BJ (cell line): ENCODE measurements at regions not wholly inside any gene's neighbourhood (a gene's known extent, or its start where the extent isn't known, plus 50 kb on each side); places are given as distances from the start of the nearest gene placed in this dataset.

Experiments used
- CTCF ChIA-PET: fragments of 350-600 bp; formaldehyde crosslinking; extraction: SDS; loops from one replicate; lab custom pipeline; 2021; ENCODE audit warnings: antibody characterized with exemption, inconsistent platforms; lab: Yijun Ruan, JAX
- POLR2A ChIA-PET: fragments of 300-600 bp; sonication (Branson Sonifier 250); formaldehyde crosslinking; extraction: SDS; loops from one replicate; lab custom pipeline; 2021; ENCODE audit warnings: antibody characterized with exemption; lab: Charles Lee
- DNase-seq: peaks from one replicate; pipeline ENCODE4 v3.0.0-alpha.2; 2011; ENCODE audit warnings: low read depth
- H3K27me3 ChIP-seq: 2 replicates; pipeline ENCODE4 v1.6.0; 2011; ENCODE audit warnings: low read length; ENCODE audit not compliant: control insufficient read depth, insufficient read depth
- H3K36me3 ChIP-seq: 2 replicates; pipeline ENCODE4 v1.5.1; 2011; ENCODE audit warnings: low read length; ENCODE audit not compliant: control insufficient read depth, insufficient read depth
- H3K4me3 ChIP-seq: 2 replicates; pipeline ENCODE4 v1.5.1; 2011; ENCODE audit warnings: low read depth, mild to moderate bottlenecking, control low read depth, low read length
- CTCF ChIP-seq: IDR thresholded peaks from 2 replicates; pipeline ENCODE4 v1.5.1; 2011; ENCODE audit warnings: low read depth, mild to moderate bottlenecking, control low read depth, inconsistent platforms, low read length, moderate library complexity; ENCODE audit not compliant: insufficient read depth

DNA sequence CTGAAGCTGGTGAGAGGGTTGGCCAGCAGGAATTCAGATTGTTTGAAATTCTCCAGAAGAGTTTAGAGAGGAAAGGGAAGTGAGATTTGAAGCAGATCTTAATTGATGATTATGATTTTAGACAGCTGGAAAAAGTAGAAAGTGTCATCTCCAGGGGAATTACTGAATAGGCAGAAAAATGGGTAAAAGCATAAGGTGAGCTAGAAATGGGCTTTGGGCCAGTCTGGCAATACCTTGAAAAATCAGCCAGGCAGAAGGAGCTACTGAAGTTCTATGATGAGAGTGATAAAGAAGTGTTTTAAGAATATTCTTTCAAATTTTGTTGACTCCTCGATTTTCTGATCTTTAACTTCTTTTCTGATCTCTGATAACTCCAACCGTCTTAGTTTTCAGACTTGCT, 172.9 kb upstream of the CCDC150 start:
- ChIA-PET CTCF (interaction anchor here (0.7 kb wide), 1 partner anchor 12 kb away, joined by 3 read pairs; no protein-coding TSS in a partner anchor), POLR2A (no interaction called here)
- DNase-seq: no peak
- no peak overlapping the region for H3K4me3 ChIP-seq
- H3K27me3 ChIP-seq: no peaks in the 10 kb centered on the region
- no peak for TF ChIP-seq CTCF
- H3K36me3 ChIP-seq: no peaks in the 10 kb centered on the region

DNA sequence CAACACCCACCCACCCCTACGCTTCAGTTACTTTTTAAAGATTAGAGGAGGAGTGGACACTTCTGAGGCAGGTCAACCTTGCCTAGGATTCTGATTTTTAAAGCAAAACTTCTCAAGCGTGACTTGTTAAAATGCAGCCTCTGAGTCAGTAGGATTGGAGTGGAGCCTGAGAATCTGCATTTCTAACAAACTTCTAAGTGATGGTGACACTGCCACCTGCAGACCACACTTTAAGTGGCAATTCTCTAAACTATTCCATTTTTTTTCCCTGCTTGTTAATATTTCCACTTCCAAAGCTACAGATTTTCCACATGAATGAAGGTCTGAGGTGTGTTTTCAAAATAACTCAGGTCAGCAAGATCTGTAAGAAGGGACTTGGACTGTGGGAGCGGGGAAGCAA, 171.1 kb upstream of the CCDC150 start:
- Histone ChIP-seq H3K4me3 (no peak overlapping the region), H3K27me3 (no peaks in the 10 kb centered on the region), H3K36me3 (no peaks in the 10 kb centered on the region)
- POLR2A ChIA-PET: no interaction called here
- CTCF ChIA-PET: no interaction called here
- no peak for DNase-seq
- no peak for TF ChIP-seq CTCF

- DNase-seq: no peak
- H3K4me3 ChIP-seq: no peak overlapping the region
- H3K27me3 ChIP-seq: no peaks in the 10 kb centered on the region
- ChIA-PET POLR2A (no interaction called here), CTCF (interaction anchor here (1.1 to 1.4 kb wide), 2 partner anchors 8 to 20 kb away, joined by 3 read pairs; no protein-coding TSS in a partner anchor)
- no peaks in the 10 kb centered on the region for H3K36me3 ChIP-seq
- no peak for TF ChIP-seq CTCF
Observed at GRCh38 chr2:196473617-196474016, 165.9 kb upstream of the CCDC150 start.

GRCh38 chr2:196475611-196476010, 163.9 kb upstream of the CCDC150 start:
- H3K4me3 ChIP-seq: no peak overlapping the region
- TF ChIP-seq CTCF: no peak
- DNase-seq: no peak
- ChIA-PET CTCF (interaction anchor here (0.7 kb wide), 1 partner anchor 119 kb away, joined by 3 read pairs; no protein-coding TSS in a partner anchor), POLR2A (no interaction called here)
- no peaks in the 10 kb centered on the region for H3K36me3 ChIP-seq
- no peaks in the 10 kb centered on the region for H3K27me3 ChIP-seq

- ChIA-PET POLR2A (no interaction called here), CTCF (interaction anchor here (0.6 to 2.1 kb wide), 2 partner anchors 25 to 635 kb away, joined by 3 to 8 read pairs; no protein-coding TSS in a partner anchor)
- no peaks in the 10 kb centered on the region for H3K36me3 ChIP-seq
- H3K27me3 ChIP-seq: no peaks in the 10 kb centered on the region
- H3K4me3 ChIP-seq: no peak overlapping the region
- DNase-seq: no peak
- TF ChIP-seq CTCF: no peak
Observed at GRCh38 chr2:196478588-196478987, 160.9 kb upstream of the CCDC150 start.
